ENCODE measurements at regions not wholly inside any gene's neighbourhood (a gene's known extent, or its start where the extent isn't known, plus 50 kb on each side); places are given as distances from the start of the nearest gene placed in this dataset.

DNA sequence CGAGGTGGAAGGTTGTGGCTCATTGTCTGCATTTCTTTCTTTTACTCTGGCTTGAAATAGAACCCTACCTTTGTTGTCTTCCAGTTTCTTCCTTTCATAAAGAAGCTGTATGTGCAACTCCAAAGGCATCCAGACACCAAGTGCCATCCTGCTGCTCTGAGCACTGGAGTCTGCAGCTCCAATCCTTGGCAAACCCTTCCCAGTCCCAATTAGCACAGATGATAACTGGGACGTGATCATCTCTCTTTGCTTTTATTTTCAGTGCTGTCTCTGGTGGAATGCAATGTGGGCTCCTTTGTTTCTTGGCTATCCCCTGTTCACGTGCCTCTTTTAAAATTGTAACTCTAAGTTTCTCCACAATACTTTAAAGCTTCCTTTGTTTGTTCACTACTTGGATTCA lies 140.9 kb downstream of the AQP9 start:
- no peak for DNase-seq
- Mint-ChIP-seq H3K27me3 (ENCODE audit: insufficient read depth, unreplicated experiment) (no peaks in the 10 kb centered on the region), H3K4me1 (ENCODE audit: low read depth, unreplicated experiment) (peaks cover 6% of the 10 kb centered on the region), H3K4me3 (ENCODE audit: unreplicated experiment) (no peak overlapping the region), H3K9me3 (ENCODE audit: unreplicated experiment) (no peaks in the 10 kb centered on the region), H3K27ac (ENCODE audit: unreplicated experiment) (no peak overlapping the region), H3K36me3 (ENCODE audit: insufficient read depth, unreplicated experiment) (no peaks in the 10 kb centered on the region)
- TF ChIP-seq, protein P1, sequence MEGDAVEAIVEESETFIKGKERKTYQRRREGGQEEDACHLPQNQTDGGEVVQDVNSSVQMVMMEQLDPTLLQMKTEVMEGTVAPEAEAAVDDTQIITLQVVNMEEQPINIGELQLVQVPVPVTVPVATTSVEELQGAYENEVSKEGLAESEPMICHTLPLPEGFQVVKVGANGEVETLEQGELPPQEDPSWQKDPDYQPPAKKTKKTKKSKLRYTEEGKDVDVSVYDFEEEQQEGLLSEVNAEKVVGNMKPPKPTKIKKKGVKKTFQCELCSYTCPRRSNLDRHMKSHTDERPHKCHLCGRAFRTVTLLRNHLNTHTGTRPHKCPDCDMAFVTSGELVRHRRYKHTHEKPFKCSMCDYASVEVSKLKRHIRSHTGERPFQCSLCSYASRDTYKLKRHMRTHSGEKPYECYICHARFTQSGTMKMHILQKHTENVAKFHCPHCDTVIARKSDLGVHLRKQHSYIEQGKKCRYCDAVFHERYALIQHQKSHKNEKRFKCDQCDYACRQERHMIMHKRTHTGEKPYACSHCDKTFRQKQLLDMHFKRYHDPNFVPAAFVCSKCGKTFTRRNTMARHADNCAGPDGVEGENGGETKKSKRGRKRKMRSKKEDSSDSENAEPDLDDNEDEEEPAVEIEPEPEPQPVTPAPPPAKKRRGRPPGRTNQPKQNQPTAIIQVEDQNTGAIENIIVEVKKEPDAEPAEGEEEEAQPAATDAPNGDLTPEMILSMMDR (IDR thresholded peaks at IDR 0.05; ENCODE audit: insufficient read depth in 1 of 2, low read depth in 1 of 2, low read length in 1 of 2, severe bottlenecking in 1 of 2, unreplicated experiment in 1 of 2): no peak
- intact Hi-C loops (cut with micrococcal nuclease; ENCODE audit: unreplicated experiment): no loop called here
- peaks cover 5% of the 10 kb centered on the region; the same call in 1 of the 2 replicates for H3K4me1 ChIP-seq
- ChIA-PET POLR2A (no interaction called here), CTCF (no interaction called here)
- no peak overlapping the region for H3K4me3 ChIP-seq (ENCODE audit: low read depth, low read length)
- H3K36me3 ChIP-seq (ENCODE audit: control insufficient read depth, insufficient read depth, low read length): no peaks in the 10 kb centered on the region
- BruUV-seq (replicated peaks): no TSS peak
- H3K27me3 ChIP-seq (replicated peaks; ENCODE audit: control insufficient read depth, insufficient read depth, low read length): no peaks in the 10 kb centered on the region
- no peaks in the 10 kb centered on the region for H3K9me3 ChIP-seq

DNA sequence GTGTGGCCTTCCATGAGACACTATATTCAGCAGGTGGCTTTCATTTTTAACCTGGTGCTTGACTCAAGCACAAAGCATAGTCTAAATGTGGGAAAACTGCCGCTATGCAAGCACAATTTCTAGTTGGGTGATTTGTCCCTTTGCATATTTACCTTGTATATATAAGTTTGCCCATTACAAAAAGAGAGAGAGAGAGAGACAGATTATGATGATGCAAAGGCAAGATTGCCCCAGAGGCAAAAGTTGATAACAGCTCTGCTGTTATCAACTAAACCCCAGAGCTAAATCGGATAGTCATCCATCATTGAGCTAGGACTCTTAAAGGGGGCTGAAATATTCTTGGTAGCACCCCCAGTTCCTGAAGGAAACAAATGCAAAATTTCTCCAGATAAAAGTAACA lies 141.5 kb downstream of the AQP9 start:
- H3K9me3 Mint-ChIP-seq (ENCODE audit: unreplicated experiment): no peaks in the 10 kb centered on the region
- no peak overlapping the region for H3K4me3 ChIP-seq (ENCODE audit: low read depth, low read length)
- H3K4me3 Mint-ChIP-seq (ENCODE audit: unreplicated experiment): no peak overlapping the region
- ChIA-PET POLR2A (no interaction called here), CTCF (no interaction called here)
- no peaks in the 10 kb centered on the region for H3K27me3 Mint-ChIP-seq (ENCODE audit: insufficient read depth, unreplicated experiment)
- no peaks in the 10 kb centered on the region for H3K27me3 ChIP-seq (replicated peaks; ENCODE audit: control insufficient read depth, insufficient read depth, low read length)
- H3K4me1 Mint-ChIP-seq (ENCODE audit: low read depth, unreplicated experiment): peaks cover 7% of the 10 kb centered on the region
- H3K36me3 Mint-ChIP-seq (ENCODE audit: insufficient read depth, unreplicated experiment): no peaks in the 10 kb centered on the region
- no peaks in the 10 kb centered on the region for H3K9me3 ChIP-seq
- BruUV-seq (replicated peaks): no TSS peak
- DNase-seq: no peak
- TF ChIP-seq, protein P1 (IDR thresholded peaks at IDR 0.05; ENCODE audit: insufficient read depth in 1 of 2, low read depth in 1 of 2, low read length in 1 of 2, severe bottlenecking in 1 of 2, unreplicated experiment in 1 of 2): no peak
- no peak overlapping the region for H3K27ac Mint-ChIP-seq (ENCODE audit: unreplicated experiment)
- no peaks in the 10 kb centered on the region for H3K36me3 ChIP-seq (ENCODE audit: control insufficient read depth, insufficient read depth, low read length)
- intact Hi-C loops (cut with micrococcal nuclease; ENCODE audit: unreplicated experiment): no loop called here
- peaks cover 5% of the 10 kb centered on the region; the same call in 1 of the 2 replicates for H3K4me1 ChIP-seq

DNA sequence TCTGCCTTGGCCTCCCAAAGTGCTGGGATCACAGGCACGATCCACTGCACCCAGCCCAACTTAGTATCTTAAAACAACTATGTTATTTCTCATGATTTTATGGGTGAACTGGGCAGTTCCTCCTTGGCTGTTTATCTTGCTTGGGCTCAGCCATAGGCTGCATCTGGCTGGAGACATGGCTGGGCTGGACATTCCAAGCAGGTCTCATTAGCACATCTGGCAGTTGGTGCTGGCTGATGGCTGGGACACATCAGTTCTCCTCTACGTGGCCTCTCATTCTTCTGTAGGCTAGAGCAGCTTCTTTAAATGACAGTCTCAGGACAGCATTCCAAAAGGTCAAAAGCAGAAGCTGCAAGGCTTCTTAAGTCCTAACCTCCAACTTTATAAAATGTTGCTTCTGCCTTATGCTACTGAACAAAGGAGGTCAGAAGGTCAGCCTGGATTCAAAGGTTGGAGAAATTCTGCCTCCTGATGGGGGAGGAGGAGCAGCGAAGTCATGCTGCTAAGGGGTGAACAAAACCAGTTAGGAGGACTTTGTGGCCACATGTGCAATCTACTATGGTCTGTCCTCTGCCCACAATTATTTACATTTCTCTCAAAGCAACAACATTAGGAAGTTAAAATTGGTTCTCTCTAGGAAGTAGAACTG lies 144.0 kb downstream of the AQP9 start:
- H3K36me3 ChIP-seq (ENCODE audit: control insufficient read depth, insufficient read depth, low read length): no peaks in the 10 kb centered on the region
- intact Hi-C loops (cut with micrococcal nuclease; ENCODE audit: unreplicated experiment): no loop called here
- CTCF ChIA-PET: no interaction called here
- H3K4me1 Mint-ChIP-seq (ENCODE audit: low read depth, unreplicated experiment): peaks cover 14% of the 10 kb centered on the region
- no peaks in the 10 kb centered on the region for H3K9me3 Mint-ChIP-seq (ENCODE audit: unreplicated experiment)
- no peaks in the 10 kb centered on the region for H3K36me3 Mint-ChIP-seq (ENCODE audit: insufficient read depth, unreplicated experiment)
- no peaks in the 10 kb centered on the region for H3K27me3 ChIP-seq (replicated peaks; ENCODE audit: control insufficient read depth, insufficient read depth, low read length)
- H3K27ac Mint-ChIP-seq (ENCODE audit: unreplicated experiment): no peak overlapping the region
- BruUV-seq (replicated peaks): no TSS peak
- POLR2A ChIA-PET: no interaction called here
- TF ChIP-seq, protein P1 (IDR thresholded peaks at IDR 0.05; ENCODE audit: insufficient read depth in 1 of 2, low read depth in 1 of 2, low read length in 1 of 2, severe bottlenecking in 1 of 2, unreplicated experiment in 1 of 2): no peak
- no peak overlapping the region for H3K4me3 ChIP-seq (ENCODE audit: low read depth, low read length)
- H3K4me3 Mint-ChIP-seq (ENCODE audit: unreplicated experiment): no peak overlapping the region
- H3K27me3 Mint-ChIP-seq (ENCODE audit: insufficient read depth, unreplicated experiment): no peaks in the 10 kb centered on the region
- no peaks in the 10 kb centered on the region for H3K9me3 ChIP-seq
- DNase-seq: no peak
- peaks cover 13% of the 10 kb centered on the region for H3K4me1 ChIP-seq
